ENCODE measurements at regions not wholly inside any gene's neighbourhood (a gene's known extent, or its start where the extent isn't known, plus 50 kb on each side); places are given as distances from the start of the nearest gene placed in this dataset.
"Not testable (repeated sequence)": the region's sequence is repeated elsewhere in the genome, so short reads cannot be mapped to it uniquely, and the experiment has no call there.

GRCh38 chr4:143819029-143819428 is 86.3 kb downstream of the GYPE start:
- no peaks in the 10 kb centered on the region for H3K36me3 ChIP-seq
- H3K4me3 ChIP-seq (ENCODE audit: low read depth, low read length) = no peak overlapping the region
- no peaks in the 10 kb centered on the region; the same call in 1 of the 2 replicates for H3K9me3 ChIP-seq
- H3K27me3 ChIP-seq = no peaks in the 10 kb centered on the region
- no peaks in the 10 kb centered on the region for H3K4me1 ChIP-seq
- TF ChIP-seq CTCF (IDR thresholded peaks at IDR 0.05; ENCODE audit: low read depth, low read length) = no peak
- DNase-seq = no peak

GRCh38 chr4:143817866-143818265 is 87.5 kb downstream of the GYPE start:
- H3K4me1 ChIP-seq; DNase-seq; H3K4me3 ChIP-seq (ENCODE audit: low read depth, low read length); H3K9me3 ChIP-seq; H3K36me3 ChIP-seq; H3K27me3 ChIP-seq: not testable (repeated sequence)

- not testable (repeated sequence) for H3K27me3 ChIP-seq; DNase-seq; H3K4me3 ChIP-seq (ENCODE audit: low read depth, low read length); H3K4me1 ChIP-seq; H3K9me3 ChIP-seq; H3K36me3 ChIP-seq
Observed at GRCh38 chr4:143815375-143815774, 90.0 kb downstream of the GYPE start.

- not testable (repeated sequence) for DNase-seq; H3K27me3 ChIP-seq; H3K36me3 ChIP-seq; H3K4me1 ChIP-seq; H3K4me3 ChIP-seq (ENCODE audit: low read depth, low read length); H3K9me3 ChIP-seq
Observed at GRCh38 chr4:143813431-143814154, 91.8 kb downstream of the GYPE start.

- H3K27me3 ChIP-seq, H3K9me3 ChIP-seq, DNase-seq: not testable (repeated sequence)
Observed at GRCh38 chr4:143791693-143792092, 91.2 kb upstream of the FREM3 start.

GRCh38 chr4:143790425-143790824 is 90.0 kb upstream of the FREM3 start:
- not testable (repeated sequence) for DNase-seq; H3K4me3 ChIP-seq (ENCODE audit: low read depth, low read length); H3K27me3 ChIP-seq; H3K4me1 ChIP-seq; H3K36me3 ChIP-seq; H3K9me3 ChIP-seq

More at GRCh38 chr4:143791693-143792092, 91.2 kb upstream of the FREM3 start:
- H3K36me3 ChIP-seq; H3K4me3 ChIP-seq (ENCODE audit: low read depth, low read length); H3K4me1 ChIP-seq: not testable (repeated sequence)

- not testable (repeated sequence) for H3K36me3 ChIP-seq; H3K4me1 ChIP-seq; H3K27me3 ChIP-seq; H3K9me3 ChIP-seq; H3K4me3 ChIP-seq (ENCODE audit: low read depth, low read length); DNase-seq
Observed at GRCh38 chr4:143789618-143790017, 89.1 kb upstream of the FREM3 start.

GRCh38 chr4:143784567-143784966 is 84.1 kb upstream of the FREM3 start:
- Histone ChIP-seq H3K4me1 (no peaks in the 10 kb centered on the region), H3K27me3 (no peaks in the 10 kb centered on the region), H3K9me3 (no peaks in the 10 kb centered on the region), H3K36me3 (no peaks in the 10 kb centered on the region), H3K4me3 (ENCODE audit: low read depth, low read length) (no peak overlapping the region)
- TF ChIP-seq CTCF (IDR thresholded peaks at IDR 0.05; ENCODE audit: low read depth, low read length) = no peak
- no peak for DNase-seq

GRCh38 chr4:143782521-143782920 is 82.0 kb upstream of the FREM3 start:
- Histone ChIP-seq H3K4me3 (ENCODE audit: low read depth, low read length) (no peak overlapping the region), H3K9me3 (no peaks in the 10 kb centered on the region), H3K36me3 (no peaks in the 10 kb centered on the region), H3K4me1 (no peaks in the 10 kb centered on the region), H3K27me3 (no peaks in the 10 kb centered on the region)
- no peak for TF ChIP-seq CTCF (IDR thresholded peaks at IDR 0.05; ENCODE audit: low read depth, low read length)
- DNase-seq = no peak

Measured in BE2C (cell line).